CD4-positive, alpha-beta T cell treated with Interleukin-21 for 1 hour (primary cell): ENCODE measurements at regions not wholly inside any gene's neighbourhood (a gene's known extent, or its start where the extent isn't known, plus 50 kb on each side); places are given as distances from the start of the nearest gene placed in this dataset.

Experiments used
- DNase-seq: peaks from one replicate; pipeline ENCODE4 v3.0.0-alpha.2; 2020

DNA sequence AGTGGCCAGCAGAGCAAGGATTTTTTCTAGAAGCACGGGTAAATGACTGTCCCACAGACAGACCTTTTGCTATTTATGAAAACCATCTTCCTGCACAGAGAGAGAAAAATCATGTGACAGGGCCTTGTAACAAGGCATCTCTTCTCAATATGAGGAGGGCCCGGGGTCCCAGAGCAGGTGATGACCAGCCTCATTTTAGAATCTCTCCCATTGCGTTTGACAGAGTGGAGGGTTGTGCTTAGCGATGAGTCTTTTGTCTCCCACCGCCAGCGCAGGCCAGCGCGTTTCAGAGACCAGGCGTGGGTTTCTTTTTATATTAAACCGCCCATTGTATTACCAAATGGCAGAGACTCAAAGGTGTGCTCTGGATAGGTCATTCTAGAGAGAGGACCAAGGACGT lies 97.4 kb upstream of the UBL3 start:
- DNase-seq: no peak

DNA sequence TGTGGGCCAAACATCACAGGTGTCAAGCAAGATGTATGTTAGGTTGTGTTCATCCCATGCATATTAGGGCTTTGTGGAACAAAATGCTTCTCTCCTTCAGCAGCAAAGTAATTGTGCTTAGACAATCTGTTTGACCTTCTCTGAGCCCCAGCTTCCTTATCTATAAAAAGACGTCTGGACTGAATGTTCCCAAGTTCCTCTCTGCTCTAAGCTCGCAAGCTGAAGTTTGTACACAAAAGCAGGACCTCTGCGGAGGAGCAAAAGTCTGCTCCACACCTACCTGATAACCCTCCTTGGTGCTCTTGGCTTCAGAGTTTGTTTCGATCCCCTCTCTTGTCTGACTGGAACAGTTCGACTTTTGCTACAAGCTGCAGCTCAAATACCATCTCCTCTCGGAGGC lies 95.7 kb upstream of the UBL3 start:
- DNase-seq: no peak

- DNase-seq: no peak
These were observed 93.3 kb upstream of the UBL3 start for GRCh38 chr13:29943686-29944085.

DNA sequence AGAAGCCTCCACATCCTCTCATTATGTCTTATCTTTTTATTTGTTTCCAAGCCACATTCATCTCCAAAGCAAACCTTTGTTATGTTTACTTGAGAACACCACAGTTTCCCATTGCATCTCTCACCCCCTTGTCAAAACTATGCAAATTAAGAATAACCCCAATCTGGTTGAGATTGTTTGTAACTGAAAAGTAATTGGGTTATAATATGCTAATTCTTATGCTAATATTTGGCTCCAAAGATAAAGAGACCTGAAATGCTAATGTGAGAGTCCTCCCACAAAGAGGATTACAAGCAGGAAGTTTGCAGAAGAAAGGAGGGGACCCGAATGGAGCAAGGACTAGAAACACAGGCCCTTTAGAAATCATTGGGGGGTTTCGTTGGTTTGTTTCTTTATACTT lies 92.9 kb upstream of the UBL3 start:
- no peak for DNase-seq

DNA sequence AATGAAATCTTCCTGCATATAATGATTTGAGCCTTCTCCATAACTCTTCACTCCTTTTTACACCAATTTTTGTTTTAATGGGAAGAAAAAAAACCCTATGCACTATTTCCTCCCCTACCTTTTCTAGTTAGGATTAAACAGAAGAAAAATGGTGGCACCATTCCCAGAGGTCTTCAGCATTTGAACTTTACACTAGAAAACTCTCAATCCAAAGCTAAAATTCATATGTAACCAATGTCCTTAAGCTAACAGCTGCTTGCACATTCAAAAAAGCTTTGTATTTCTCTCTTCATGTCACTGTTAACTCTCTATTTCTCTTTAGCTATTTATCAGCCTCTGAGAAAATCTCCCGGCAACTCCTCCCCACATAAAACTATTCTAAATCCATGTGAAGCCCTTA lies 90.3 kb upstream of the UBL3 start:
- no peak for DNase-seq

- no peak for DNase-seq
These were observed 88.7 kb upstream of the UBL3 start for GRCh38 chr13:29939158-29939557.

GRCh38 chr13:29937841-29938240 lies 87.4 kb upstream of the UBL3 start:
- DNase-seq: peak; percentile 57

- no peak for DNase-seq
These were observed 87.0 kb upstream of the UBL3 start for GRCh38 chr13:29937379-29937778.

- peak; percentile 35 for DNase-seq
These were observed 86.5 kb upstream of the UBL3 start for GRCh38 chr13:29936956-29937355.

DNA sequence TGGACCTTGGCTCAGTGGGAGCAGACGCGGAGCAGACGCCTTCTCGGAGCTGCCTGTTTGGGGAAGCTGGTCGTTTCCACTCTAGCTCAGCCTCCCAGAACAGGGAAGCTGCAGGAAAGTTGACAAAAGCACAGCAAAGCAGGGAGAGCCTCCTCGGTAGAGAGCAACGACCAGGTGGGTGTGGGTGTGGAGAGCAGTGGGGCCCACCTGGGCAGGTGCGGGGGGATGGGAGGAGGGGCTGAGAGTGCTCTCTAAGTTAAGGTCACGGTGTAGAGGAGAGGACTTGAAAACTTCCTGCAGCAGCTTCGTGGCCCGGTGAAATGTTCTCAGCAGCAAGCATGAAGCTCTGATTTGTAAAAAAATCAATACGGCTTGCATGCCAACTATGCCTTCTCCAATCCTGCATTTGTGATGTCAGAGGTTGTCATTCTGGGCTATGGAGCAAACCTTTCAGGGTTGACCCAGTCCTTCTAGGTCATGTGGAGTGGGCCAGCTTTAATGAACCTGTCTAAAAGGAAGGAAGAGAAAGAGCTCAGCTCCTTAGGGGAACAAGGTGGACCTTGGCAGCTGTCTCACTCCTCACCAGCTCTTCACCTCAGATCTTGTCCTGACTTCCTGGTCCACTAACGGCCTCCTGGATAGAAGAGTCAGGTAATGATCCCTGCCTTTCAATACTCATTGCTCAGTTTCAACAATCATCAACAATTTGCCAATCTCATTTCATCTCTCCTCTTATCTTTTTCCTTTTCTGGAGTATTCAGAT lies 85.8 kb upstream of the UBL3 start:
- DNase-seq: no peak

DNA sequence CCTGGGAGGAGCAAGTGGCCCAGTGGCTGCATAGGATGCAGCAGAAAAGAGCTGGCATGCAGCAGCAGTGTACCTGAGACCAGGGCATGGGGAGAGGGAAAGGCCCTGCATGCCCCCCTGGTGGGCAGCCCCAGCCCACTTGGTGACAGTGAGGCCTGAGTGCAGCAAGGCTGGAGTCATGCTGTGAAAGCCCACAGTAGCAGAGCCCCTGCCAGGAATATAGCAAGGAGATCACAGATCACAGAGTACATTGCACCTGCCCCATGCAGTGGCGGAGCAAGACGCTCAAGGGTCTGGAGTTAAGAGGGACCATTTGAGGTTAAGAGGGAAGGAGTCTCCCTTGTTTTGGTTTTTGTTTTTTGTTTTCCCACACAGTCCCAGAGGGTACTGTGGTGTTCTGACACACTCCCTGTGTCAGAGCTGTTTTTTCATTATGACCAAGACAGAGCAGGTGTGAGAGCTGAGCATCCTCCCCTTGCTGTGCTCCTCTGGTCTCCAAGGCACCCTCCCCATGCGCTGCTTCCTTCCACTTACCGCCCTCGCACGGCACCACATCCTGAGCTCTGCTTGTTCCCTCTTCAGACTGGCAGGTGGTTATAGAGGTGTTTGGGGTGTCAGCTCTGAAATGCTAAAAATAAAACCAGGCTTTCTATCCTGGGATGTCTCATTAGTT lies 85.0 kb upstream of the UBL3 start:
- peak; percentile 76 for DNase-seq

DNA sequence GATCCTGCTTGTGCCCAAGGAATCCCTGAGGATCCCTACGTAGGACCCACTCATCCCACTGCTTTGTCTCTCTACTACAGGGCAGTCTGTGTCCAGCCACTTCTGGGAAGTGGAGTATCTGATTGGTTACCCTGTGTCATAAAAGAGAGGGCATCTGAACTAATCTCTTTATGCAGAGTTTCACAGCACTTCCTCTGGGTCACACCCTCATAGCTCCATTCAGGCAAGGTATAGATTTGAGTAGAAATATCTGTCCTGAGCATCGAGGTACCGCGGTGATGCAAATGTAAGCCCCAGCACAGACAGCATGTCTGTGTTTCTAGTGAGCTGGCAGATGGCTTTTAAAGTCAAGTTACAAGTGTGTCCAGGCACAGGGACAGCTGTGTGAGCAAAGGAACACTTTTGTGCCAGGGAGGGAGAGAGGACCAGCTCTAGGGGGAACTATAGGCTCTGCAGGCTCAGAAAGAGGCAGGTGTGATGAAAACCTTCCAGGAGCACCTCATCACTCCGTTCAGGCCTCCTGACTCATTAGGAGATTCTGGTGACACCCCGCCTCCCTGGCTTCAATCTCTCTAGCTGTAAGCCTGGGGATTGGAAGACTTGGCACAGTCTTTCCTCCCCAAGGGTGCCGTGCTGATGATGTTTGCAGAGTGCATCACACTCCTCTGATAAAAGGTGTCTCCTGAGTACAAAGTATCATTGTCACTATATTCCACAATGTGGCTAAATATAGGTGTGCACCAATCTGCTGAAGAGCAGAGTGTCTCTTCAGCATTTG lies 84.3 kb upstream of the UBL3 start:
- no peak for DNase-seq

DNA sequence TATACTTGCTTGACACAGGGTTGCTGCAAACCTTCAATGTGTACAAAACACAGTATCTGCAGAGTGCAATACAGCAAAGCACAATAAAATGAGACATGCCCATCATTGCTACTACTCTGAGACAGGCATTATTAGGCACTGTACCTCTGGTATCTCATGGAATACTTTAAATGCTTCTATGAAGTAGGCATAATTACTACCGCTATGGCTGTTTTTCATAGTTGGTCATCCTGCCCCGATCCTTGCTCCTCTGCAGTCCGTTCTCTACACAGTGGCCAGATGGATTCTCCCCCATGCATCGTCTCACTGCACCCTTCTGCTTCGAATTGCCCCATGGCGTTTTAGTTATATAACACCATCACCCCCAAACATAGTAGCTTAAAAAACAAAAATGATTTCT lies 83.0 kb upstream of the UBL3 start:
- DNase-seq: no peak

- DNase-seq: no peak
These were observed 81.3 kb upstream of the UBL3 start for GRCh38 chr13:29931696-29932095.

DNA sequence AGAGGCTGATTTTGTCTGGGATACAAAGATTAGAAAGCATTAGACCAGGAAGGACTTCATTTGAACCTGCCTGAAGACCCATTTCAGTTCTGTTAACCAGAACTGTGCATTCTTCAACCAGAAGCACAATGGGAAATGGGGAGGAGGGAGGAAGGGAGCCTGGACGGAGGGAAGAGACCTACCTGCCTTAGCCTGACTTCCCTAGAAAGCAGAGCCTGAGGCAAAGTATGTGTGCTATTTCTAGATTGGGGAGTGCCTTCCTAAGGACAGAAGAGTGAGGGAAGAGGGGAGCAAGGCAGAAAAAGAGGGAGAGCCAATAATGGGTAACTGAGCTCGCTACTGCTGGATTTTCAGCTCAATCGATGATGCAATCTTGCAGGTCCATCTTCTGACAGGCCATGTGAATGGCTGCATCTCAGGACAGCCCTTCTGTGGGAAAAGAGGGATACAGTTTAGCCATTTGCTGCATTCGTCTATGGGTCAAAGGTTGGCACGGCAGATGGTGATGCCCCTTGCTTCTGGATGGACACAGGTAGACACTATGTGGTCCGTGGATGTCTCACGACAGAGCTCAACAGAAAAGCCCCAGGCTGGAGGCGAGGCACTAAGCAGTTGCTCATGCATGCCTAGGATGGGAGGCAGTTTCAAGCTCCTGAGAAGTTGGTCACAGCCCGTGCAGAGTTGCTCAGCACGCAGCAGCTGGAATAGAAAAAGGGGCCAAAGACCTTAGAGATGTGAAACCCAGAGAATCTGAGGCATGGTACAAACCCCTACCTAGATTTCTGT lies 78.8 kb upstream of the UBL3 start:
- no peak for DNase-seq

- DNase-seq: no peak
These were observed 75.7 kb upstream of the UBL3 start for GRCh38 chr13:29926098-29926476.

DNA sequence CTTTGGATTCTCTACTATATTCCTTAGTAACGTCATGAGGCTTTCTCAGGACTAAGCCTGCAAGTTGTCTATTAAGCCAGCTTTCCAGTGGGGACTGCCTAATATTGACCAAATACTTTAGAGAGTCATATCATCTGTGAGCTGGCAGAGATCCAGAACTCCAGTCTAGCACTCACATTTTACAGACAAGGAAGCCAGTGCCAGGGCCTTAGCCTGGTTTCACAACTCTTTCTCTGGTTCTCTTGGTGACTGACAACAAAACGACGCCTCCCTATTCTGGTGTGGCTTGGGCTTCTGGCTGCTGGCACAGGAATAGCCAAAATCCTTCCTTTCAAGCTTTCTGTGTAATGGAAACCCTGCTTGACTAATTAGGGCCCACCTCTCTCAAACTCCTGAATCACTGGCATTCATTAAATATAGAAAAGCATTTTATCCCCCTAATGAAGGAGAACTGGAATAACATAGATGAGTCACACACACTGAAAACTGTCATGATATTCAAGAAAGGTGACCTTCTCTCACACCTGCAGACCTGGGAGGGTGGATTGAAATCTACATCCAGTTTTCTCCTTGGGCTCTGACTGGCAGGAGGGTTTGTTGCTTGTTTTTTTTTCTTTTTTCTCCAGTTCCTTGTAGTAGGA lies 75.2 kb upstream of the UBL3 start:
- DNase-seq: no peak

DNA sequence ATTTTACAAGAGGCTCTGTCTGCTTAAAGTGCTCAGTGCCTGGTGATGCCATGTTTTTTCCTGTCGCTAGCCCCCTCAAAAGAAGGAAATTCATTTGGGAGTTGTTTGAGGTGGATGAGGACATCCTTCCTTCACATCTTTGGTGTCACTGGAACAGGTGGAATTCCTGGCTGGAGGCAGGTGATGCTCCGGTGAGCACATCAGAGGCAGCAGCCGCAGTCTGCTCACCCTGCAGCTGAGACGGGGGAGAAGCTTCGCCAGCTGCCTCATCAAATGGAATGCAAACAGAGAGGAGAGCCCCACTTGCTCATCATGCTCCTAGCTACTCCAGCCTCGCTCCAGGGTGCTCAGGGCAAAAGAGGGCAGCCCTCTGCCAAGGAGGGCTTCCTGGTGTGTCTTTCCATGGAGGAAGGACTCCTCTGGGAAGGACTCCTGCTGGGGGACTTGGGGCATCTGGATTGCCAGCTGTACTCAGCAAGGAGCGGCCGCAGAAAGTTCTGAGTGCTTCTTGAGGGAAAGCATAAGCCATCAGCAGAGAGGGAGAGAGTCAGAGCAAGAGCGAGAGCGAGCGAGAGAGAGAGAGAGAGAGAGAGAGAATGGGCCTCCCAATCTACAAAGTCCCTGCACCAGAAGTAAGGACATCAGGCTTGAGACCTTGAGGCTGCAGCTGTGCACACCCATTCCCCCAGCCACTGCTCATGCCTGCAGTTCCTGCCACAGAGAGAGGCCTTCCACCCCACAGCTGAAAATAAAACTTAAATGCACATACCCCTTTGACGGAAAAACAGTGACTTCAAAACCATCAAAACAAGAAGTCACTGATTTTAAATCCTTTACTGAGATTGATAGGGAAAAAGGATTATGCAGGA lies 74.3 kb upstream of the UBL3 start:
- DNase-seq: no peak

DNA sequence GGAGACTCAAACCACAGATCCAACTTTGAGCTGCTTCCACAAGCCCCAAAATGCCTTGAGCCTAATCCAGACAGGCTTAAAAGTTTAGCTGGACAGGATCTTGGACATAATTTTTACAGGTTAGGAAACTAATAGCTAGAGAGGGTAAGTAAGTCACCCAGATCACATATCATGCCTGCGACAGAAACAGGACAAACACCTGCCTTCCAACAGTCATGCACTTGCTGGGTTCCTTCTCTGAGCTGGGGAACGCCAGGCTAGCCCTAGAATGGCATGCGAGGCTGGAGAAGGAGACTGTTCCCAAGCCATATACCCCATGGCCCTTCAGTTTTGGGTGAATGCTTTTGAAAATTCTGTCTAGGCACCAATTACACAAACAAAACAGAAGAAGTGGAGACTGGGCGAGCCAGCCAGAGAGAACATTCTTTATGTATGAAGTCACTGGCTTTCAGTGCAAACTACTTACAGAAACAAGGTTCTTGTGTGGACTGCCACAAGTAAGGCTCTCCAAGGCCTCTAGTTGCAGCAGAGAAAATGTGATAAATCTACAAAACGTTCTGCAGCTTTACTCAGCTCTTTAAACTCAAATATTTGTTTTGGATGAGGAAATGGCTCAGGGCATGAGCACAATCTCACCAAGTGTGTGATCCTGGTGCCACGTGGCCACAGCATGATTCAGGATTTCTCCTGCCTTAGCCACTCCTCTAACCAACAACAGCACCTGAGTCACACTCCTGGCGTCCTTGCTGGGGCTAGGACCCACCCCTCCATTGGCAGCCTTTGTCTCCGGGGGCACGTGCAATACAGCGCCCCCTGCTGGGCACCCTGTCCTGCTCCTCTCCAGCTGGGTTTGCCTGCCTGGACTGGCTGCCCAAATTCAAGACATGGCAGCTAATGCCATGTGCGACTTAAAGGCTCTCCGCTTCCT lies 73.4 kb upstream of the UBL3 start:
- peak; percentile 58 for DNase-seq

GRCh38 chr13:29922896-29923295 lies 72.5 kb upstream of the UBL3 start:
- no peak for DNase-seq
